H9 (cell line): ENCODE measurements at regions not wholly inside any gene's neighbourhood (a gene's known extent, or its start where the extent isn't known, plus 50 kb on each side); places are given as distances from the start of the nearest gene placed in this dataset.

ENCODE experiments used
- DNase-seq: peaks from one replicate; pipeline ENCODE4 v3.0.0-alpha.2; 2017
- H2AFZ ChIP-seq: one replicate; pipeline ENCODE4 v1.6.1; 2013; ENCODE audit warnings: mild to moderate bottlenecking, low read length, control low read depth, moderate library complexity
- H2AK5ac ChIP-seq: 2 replicates; pipeline ENCODE4 v1.6.1; 2013; ENCODE audit warnings: low read length, control low read depth, mixed read lengths; ENCODE audit not compliant: insufficient read length
- H2BK120ac ChIP-seq: one replicate; pipeline ENCODE4 v1.6.1; 2013; ENCODE audit warnings: low read depth, mild to moderate bottlenecking, low read length, control low read depth, inconsistent platforms; ENCODE audit not compliant: poor library complexity, severe bottlenecking
- H2BK12ac ChIP-seq: 2 replicates; pipeline ENCODE4 v1.6.1; 2013; ENCODE audit warnings: low read length, control low read depth, mixed read lengths, low read depth; ENCODE audit not compliant: insufficient read length
- H2BK15ac ChIP-seq: 2 replicates; pipeline ENCODE4 v1.6.1; 2013; ENCODE audit warnings: low read depth, low read length, control low read depth
- H2BK20ac ChIP-seq: one replicate; pipeline ENCODE4 v1.6.1; 2013; ENCODE audit warnings: low read depth, mild to moderate bottlenecking, low read length, control low read depth, inconsistent platforms; ENCODE audit not compliant: poor library complexity, severe bottlenecking
- H2BK5ac ChIP-seq: 2 replicates; pipeline ENCODE4 v1.6.1; 2013; ENCODE audit warnings: low read length, control low read depth, mixed read lengths; ENCODE audit not compliant: insufficient read length
- H3K14ac ChIP-seq: 2 replicates; pipeline ENCODE4 v1.6.1; 2013; ENCODE audit warnings: low read length, control low read depth; ENCODE audit not compliant: insufficient read depth
- H3K18ac ChIP-seq: 2 replicates; pipeline ENCODE4 v1.6.1; 2013; ENCODE audit warnings: low read depth, mild to moderate bottlenecking, mixed read lengths, low read length, control low read depth; ENCODE audit not compliant: insufficient read length
- H3K23ac ChIP-seq: 2 replicates; pipeline ENCODE4 v1.6.1; 2013; ENCODE audit warnings: low read length, control low read depth, mixed read lengths, low read depth; ENCODE audit not compliant: insufficient read length
- H3K23me2 ChIP-seq: 2 replicates; pipeline ENCODE4 v1.6.1; 2013; ENCODE audit warnings: low read depth, mild to moderate bottlenecking, mixed read lengths, low read length, control low read depth; ENCODE audit not compliant: insufficient read length, poor library complexity, severe bottlenecking
- H3K27ac ChIP-seq: 2 replicates; pipeline ENCODE4 v1.5.1; 2013; ENCODE audit warnings: low read length, control low read depth, mixed read lengths, low read depth; ENCODE audit not compliant: insufficient read length
- H3K27me3 ChIP-seq: 2 replicates; pipeline ENCODE4 v1.6.1; 2013; ENCODE audit warnings: low read length, control low read depth, inconsistent platforms; ENCODE audit not compliant: insufficient read depth
- H3K4ac ChIP-seq: 2 replicates; pipeline ENCODE4 v1.6.1; 2013; ENCODE audit warnings: low read depth, mild to moderate bottlenecking, control low read depth, inconsistent platforms, low read length, moderate library complexity
- H3K4me1 ChIP-seq: 2 replicates; pipeline ENCODE4 v1.6.1; 2013; ENCODE audit warnings: low read length, control low read depth, inconsistent platforms; ENCODE audit not compliant: insufficient read depth
- H3K4me2 ChIP-seq: 2 replicates; pipeline ENCODE4 v1.6.1; 2013; ENCODE audit warnings: low read length, control low read depth, mixed read lengths; ENCODE audit not compliant: insufficient read length, insufficient read depth
- H3K56ac ChIP-seq: 2 replicates; pipeline ENCODE4 v1.6.1; 2013; ENCODE audit warnings: low read depth, mild to moderate bottlenecking, mixed read lengths, low read length, control low read depth; ENCODE audit not compliant: insufficient read length
- H3K79me1 ChIP-seq: 2 replicates; pipeline ENCODE4 v1.6.1; 2013; ENCODE audit warnings: low read depth, mild to moderate bottlenecking, moderate library complexity, low read length, control low read depth, inconsistent platforms; ENCODE audit not compliant: insufficient read depth, poor library complexity, severe bottlenecking
- H3K79me2 ChIP-seq: 2 replicates; pipeline ENCODE4 v1.6.1; 2013; ENCODE audit warnings: low read length, control low read depth, inconsistent platforms; ENCODE audit not compliant: insufficient read depth
- H3K9ac ChIP-seq: 2 replicates; pipeline ENCODE4 v1.6.1; 2013; ENCODE audit warnings: low read length, control low read depth, mixed read lengths; ENCODE audit not compliant: insufficient read length; ENCODE audit errors: extremely low read depth
- H3K9me3 ChIP-seq: one replicate; pipeline ENCODE4 v1.6.1; 2013; ENCODE audit warnings: low read depth, low read length, inconsistent platforms; ENCODE audit not compliant: control insufficient read depth
- H3T11ph ChIP-seq: one replicate; pipeline ENCODE4 v1.6.1; 2013; ENCODE audit warnings: mild to moderate bottlenecking, low read length, control low read depth, inconsistent platforms
- H4K20me1 ChIP-seq: one replicate; pipeline ENCODE4 v1.6.1; 2013; ENCODE audit not compliant: control insufficient read depth, insufficient read length, insufficient read depth
- H4K5ac ChIP-seq: 2 replicates; pipeline ENCODE4 v1.6.1; 2013; ENCODE audit warnings: low read depth, mild to moderate bottlenecking, mixed read lengths, low read length, control low read depth; ENCODE audit not compliant: insufficient read length
- H4K8ac ChIP-seq: replicated peaks from 2 replicates; pipeline ENCODE4 v1.6.1; 2013; ENCODE audit warnings: low read length, control low read depth, mixed read lengths, low read depth; ENCODE audit not compliant: insufficient read length
- H4K91ac ChIP-seq: 2 replicates; pipeline ENCODE4 v1.6.1; 2013; ENCODE audit warnings: low read depth, mild to moderate bottlenecking, moderate library complexity, mixed read lengths, low read length, control low read depth; ENCODE audit not compliant: insufficient read length
- H3K27ac Mint-ChIP-seq, 3 experiments: 2 replicates in 2 of 3; 3 replicates in 1 of 3; pipeline ENCODE4 v1.8.0; 2020 to 2021; ENCODE audit warnings: mixed read lengths in 3 of 3, mild to moderate bottlenecking in 1 of 3, moderate library complexity in 1 of 3
- H3K27me3 Mint-ChIP-seq: 2 replicates; pipeline ENCODE4 v1.8.0; 2021; ENCODE audit warnings: low read depth, mild to moderate bottlenecking, moderate library complexity, mixed read lengths
- H3K36me3 Mint-ChIP-seq, 3 experiments: 2 replicates in 2 of 3; 3 replicates in 1 of 3; pipeline ENCODE4 v1.8.0; 2020 to 2021; ENCODE audit warnings: low read depth in 3 of 3, mixed read lengths in 3 of 3; ENCODE audit not compliant: insufficient read depth in 1 of 3
- H3K4me1 Mint-ChIP-seq, 2 experiments: 2 replicates each; pipeline ENCODE4 v1.8.0; 2020; ENCODE audit warnings: mixed read lengths in 2 of 2
- H3K4me3 Mint-ChIP-seq, 2 experiments: 2 replicates in 1 of 2; 3 replicates in 1 of 2; pipeline ENCODE4 v1.8.0; 2020 to 2021; ENCODE audit warnings: mild to moderate bottlenecking in 2 of 2, mixed read lengths in 2 of 2, moderate library complexity in 1 of 2
- H3K9me3 Mint-ChIP-seq, 2 experiments: 2 replicates in 1 of 2; 3 replicates in 1 of 2; pipeline ENCODE4 v1.8.0; 2020; ENCODE audit warnings: mild to moderate bottlenecking in 2 of 2, mixed read lengths in 2 of 2, moderate library complexity in 1 of 2
- WGBS: extraction: QIAGEN DNeasy Blood & Tissue Kit; methylation state at CpG from one replicate; pipeline ENCODE4 v1.1.7; 2013; ENCODE audit warnings: missing lambda C conversion rate, low lambda C conversion rate, mixed read lengths; ENCODE audit not compliant: insufficient read length; ENCODE audit errors: extremely low coverage; 5-methylcytosine and 5-hydroxymethylcytosine counted together
- TF ChIP-seq, protein P1 (sequence below): fragments of 200-600 bp; sonication (generic); conservative IDR thresholded peaks from 3 replicates; pipeline ENCODE4 v1.8.0; 2021; ENCODE audit warnings: antibody characterized with exemption, mild to moderate bottlenecking

- Mint-ChIP-seq H3K4me3 (no peak overlapping the region), H3K27ac (no peak overlapping the region), H3K9me3 (peaks cover 10 to 12% of the 10 kb centered on the region in 2 experiments), H3K36me3 (peaks cover 0 to 11% (median 3%) of the 10 kb centered on the region in 3 experiments; a peak in 5 of 7 replicates), H3K4me1 (peaks cover 0 to 2% of the 10 kb centered on the region in 2 experiments; a peak in 2 of 4 replicates), H3K27me3 (peaks cover 10% of the 10 kb centered on the region; the same call in 1 of the 2 replicates)
- H3K79me2 ChIP-seq: no peaks in the 10 kb centered on the region
- no peaks in the 10 kb centered on the region for H3K23me2 ChIP-seq
- H3K27ac ChIP-seq: no peak overlapping the region
- no peak overlapping the region for H3K4ac ChIP-seq
- no peak overlapping the region for H3T11ph ChIP-seq
- no peak overlapping the region for H2BK5ac ChIP-seq
- TF ChIP-seq, protein P1, sequence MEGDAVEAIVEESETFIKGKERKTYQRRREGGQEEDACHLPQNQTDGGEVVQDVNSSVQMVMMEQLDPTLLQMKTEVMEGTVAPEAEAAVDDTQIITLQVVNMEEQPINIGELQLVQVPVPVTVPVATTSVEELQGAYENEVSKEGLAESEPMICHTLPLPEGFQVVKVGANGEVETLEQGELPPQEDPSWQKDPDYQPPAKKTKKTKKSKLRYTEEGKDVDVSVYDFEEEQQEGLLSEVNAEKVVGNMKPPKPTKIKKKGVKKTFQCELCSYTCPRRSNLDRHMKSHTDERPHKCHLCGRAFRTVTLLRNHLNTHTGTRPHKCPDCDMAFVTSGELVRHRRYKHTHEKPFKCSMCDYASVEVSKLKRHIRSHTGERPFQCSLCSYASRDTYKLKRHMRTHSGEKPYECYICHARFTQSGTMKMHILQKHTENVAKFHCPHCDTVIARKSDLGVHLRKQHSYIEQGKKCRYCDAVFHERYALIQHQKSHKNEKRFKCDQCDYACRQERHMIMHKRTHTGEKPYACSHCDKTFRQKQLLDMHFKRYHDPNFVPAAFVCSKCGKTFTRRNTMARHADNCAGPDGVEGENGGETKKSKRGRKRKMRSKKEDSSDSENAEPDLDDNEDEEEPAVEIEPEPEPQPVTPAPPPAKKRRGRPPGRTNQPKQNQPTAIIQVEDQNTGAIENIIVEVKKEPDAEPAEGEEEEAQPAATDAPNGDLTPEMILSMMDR: no peak
- H3K9ac ChIP-seq: no peak overlapping the region
- no peak overlapping the region for H2AK5ac ChIP-seq
- no peak overlapping the region for H4K91ac ChIP-seq
- H3K9me3 ChIP-seq: no peaks in the 10 kb centered on the region
- no peaks in the 10 kb centered on the region for H3K4me1 ChIP-seq
- no peak overlapping the region for H4K8ac ChIP-seq
- no peak overlapping the region for H3K18ac ChIP-seq
- H2BK120ac ChIP-seq: no peak overlapping the region
- H2AFZ ChIP-seq: no peak overlapping the region
- H3K79me1 ChIP-seq: no peaks in the 10 kb centered on the region
- H3K27me3 ChIP-seq: no peaks in the 10 kb centered on the region
- no CpG with 5 or more reads among the region's 3 CpGs for WGBS
- H3K56ac ChIP-seq: no peak overlapping the region
- H4K5ac ChIP-seq: no peak overlapping the region
- H2BK15ac ChIP-seq: no peak overlapping the region
- H3K4me2 ChIP-seq: no peak overlapping the region
- no peaks in the 10 kb centered on the region for H4K20me1 ChIP-seq
- no peak overlapping the region for H3K14ac ChIP-seq
- no peak for DNase-seq
- no peak overlapping the region for H3K23ac ChIP-seq
- no peak overlapping the region for H2BK20ac ChIP-seq
- no peak overlapping the region for H2BK12ac ChIP-seq
Observed at GRCh38 chr22:48138427-48138826, 1376.0 kb downstream of the TBC1D22A start.
